Activated naive CD8-positive, alpha-beta T cell treated with anti-CD3 and anti-CD28 coated beads, Interleukin-2, amount 50 U/mL, for 24 hours (primary cell): ENCODE measurements at regions not wholly inside any gene's neighbourhood (a gene's known extent, or its start where the extent isn't known, plus 50 kb on each side); places are given as distances from the start of the nearest gene placed in this dataset.

Experiments used
- ATAC-seq: fragments of 150-1000 bp; cut with Tn5 transposase; one replicate; pipeline ENCODE4 v1.10.0; 2021
- DNase-seq: peaks from one replicate; pipeline ENCODE4 v3.0.0; 2021
- H3K27ac Mint-ChIP-seq: one replicate; pipeline ENCODE4 v1.8.0; 2021; ENCODE audit warnings: mild to moderate bottlenecking, mixed read lengths
- H3K27me3 Mint-ChIP-seq: one replicate; pipeline ENCODE4 v1.8.0; 2021; ENCODE audit warnings: mixed read lengths
- H3K36me3 Mint-ChIP-seq: one replicate; pipeline ENCODE4 v1.8.0; 2021; ENCODE audit warnings: low read depth, mixed read lengths
- H3K4me1 Mint-ChIP-seq: one replicate; pipeline ENCODE4 v1.8.0; 2021; ENCODE audit warnings: mixed read lengths
- H3K4me3 Mint-ChIP-seq: one replicate; pipeline ENCODE4 v1.8.0; 2021; ENCODE audit warnings: mild to moderate bottlenecking, moderate library complexity, mixed read lengths
- H3K9me3 Mint-ChIP-seq: one replicate; pipeline ENCODE4 v1.8.0; 2021; ENCODE audit warnings: mixed read lengths

DNA sequence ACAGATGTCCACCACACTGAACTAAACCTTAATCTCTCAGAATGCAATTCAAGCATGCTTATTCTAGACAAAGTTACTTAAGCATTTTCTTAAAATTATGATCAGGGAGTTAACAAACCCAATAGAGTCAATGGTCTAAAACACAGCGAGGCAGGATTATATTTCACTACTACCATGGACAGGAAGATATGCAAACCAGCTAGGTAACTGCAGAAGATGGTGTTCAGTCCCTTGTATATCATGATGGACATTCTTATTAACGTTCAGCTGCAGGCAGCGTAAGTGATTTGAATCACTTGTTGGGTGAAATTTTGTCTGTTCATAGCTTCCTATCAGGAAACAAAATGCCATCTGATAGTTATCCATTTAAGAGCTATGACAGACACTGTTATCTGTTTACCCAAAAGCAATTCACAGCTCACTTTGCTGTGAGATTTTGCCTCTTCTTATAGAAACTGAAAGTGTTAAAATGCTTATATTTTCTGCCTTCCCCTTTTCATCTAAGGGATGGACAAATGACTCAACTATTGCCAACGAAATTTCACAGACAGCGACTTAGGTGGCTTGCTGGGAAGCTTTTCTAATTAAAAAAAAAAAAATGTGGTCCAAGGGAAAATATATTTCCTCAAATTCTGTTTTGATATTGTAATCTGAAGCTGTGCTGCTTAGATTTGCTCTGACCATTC lies 591.9 kb downstream of the DACH1 start:
- Mint-ChIP-seq H3K36me3 (no peaks in the 10 kb centered on the region), H3K4me1 (no peaks in the 10 kb centered on the region), H3K9me3 (peaks cover 2% of the 10 kb centered on the region), H3K27ac (no peak overlapping the region), H3K27me3 (no peaks in the 10 kb centered on the region), H3K4me3 (no peak overlapping the region)
- DNase-seq (no peak), ATAC-seq (no peak)

DNA sequence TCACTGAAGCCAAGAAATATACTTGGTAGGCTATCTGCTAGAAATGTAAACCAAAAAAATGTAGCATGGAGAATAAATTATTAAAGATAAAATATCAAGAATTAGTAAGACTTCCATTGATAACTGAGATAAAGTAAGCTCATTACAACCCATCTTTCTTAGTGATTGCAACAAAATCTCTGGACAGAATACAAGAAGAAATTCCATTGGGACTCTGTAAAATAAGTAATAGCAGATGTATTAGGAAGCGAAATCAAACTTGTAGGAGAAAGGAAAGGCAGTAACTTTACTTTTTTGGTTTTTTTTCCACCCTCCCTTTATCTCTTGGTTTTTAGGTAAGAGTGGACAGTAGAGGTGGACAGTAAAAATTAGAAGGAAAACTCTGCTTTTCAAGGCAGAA lies 605.7 kb downstream of the DACH1 start:
- no peak for ATAC-seq
- H3K4me3 Mint-ChIP-seq, result no peak overlapping the region

DNA sequence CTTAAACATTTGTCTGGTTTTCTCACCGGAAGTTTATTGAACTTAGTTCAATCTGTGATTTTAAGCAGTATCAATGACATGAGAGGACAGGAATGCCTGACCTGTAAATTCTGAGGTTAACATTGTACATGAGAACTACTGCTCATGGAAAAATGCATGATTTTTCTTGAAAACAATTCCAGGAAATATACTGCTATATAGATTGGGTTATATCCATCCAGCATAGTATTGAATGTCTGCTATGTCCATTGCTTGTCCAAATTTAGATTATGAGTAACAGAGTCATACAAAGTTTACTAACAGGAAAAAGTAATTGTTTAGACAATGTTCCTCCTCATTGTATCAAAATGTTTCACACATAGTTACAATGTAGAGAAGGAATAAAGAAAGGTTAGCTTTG lies 606.8 kb downstream of the DACH1 start:
- H3K27ac Mint-ChIP-seq, result no peak overlapping the region
- no peaks in the 10 kb centered on the region for H3K4me1 Mint-ChIP-seq
- ATAC-seq (no peak), DNase-seq (no peak)
- H3K36me3 Mint-ChIP-seq, result no peaks in the 10 kb centered on the region
- H3K9me3 Mint-ChIP-seq, result peaks cover 3% of the 10 kb centered on the region
- H3K4me3 Mint-ChIP-seq, result no peak overlapping the region
- H3K27me3 Mint-ChIP-seq, result no peaks in the 10 kb centered on the region

More for the DNA sequence above, 605.7 kb downstream of the DACH1 start:
- no peaks in the 10 kb centered on the region for H3K9me3 Mint-ChIP-seq
- no peak overlapping the region for H3K27ac Mint-ChIP-seq
- no peaks in the 10 kb centered on the region for H3K4me1 Mint-ChIP-seq
- DNase-seq, result no peak
- H3K27me3 Mint-ChIP-seq, result no peaks in the 10 kb centered on the region
- H3K36me3 Mint-ChIP-seq, result no peaks in the 10 kb centered on the region

DNA sequence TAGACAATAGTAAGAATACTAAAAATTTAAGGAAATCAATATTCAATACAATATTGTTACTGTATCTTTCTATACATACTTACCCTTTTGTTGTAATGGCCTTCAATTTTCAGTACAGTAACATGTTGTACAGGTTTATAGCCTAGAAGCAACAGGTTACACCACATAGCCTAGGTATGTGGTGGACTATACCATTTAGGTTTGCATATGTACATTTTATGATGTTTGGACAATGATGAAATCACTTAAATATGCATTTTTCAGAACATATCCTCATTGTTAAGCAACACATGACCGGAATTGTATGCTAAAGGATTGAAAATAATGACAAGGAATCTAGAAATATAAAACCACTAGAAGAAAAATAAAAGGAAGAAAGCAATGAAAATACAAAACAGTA lies 611.4 kb downstream of the DACH1 start:
- no peak overlapping the region for H3K4me3 Mint-ChIP-seq
- H3K27me3 Mint-ChIP-seq, result no peaks in the 10 kb centered on the region
- no peaks in the 10 kb centered on the region for H3K36me3 Mint-ChIP-seq
- no peak for ATAC-seq
- no peak for DNase-seq
- no peak overlapping the region for H3K27ac Mint-ChIP-seq
- H3K4me1 Mint-ChIP-seq, result no peaks in the 10 kb centered on the region
- peaks cover 3% of the 10 kb centered on the region for H3K9me3 Mint-ChIP-seq

DNA sequence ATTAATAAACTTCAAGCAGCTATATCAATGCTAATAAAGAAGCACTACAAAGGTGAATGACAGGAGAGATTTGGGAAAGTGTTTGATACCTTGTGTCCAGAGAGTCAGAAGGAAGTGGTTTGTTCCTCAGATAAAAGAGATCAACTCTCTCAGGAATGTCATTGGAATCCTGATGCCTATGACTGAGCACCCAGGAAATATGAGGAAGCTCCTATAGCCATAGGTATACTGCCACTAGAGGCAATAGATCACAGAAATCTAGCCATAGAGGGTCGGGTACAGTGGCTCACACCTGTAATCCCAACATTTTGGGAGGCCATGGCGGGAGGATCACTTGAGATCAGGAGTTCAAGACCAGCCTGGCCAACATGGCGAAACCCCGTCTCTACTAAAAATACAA lies 612.6 kb downstream of the DACH1 start:
- Mint-ChIP-seq H3K9me3 (peaks cover 3% of the 10 kb centered on the region), H3K36me3 (no peaks in the 10 kb centered on the region), H3K4me1 (no peaks in the 10 kb centered on the region), H3K27me3 (no peaks in the 10 kb centered on the region), H3K27ac (no peak overlapping the region), H3K4me3 (no peak overlapping the region)
- ATAC-seq (no peak), DNase-seq (no peak)

- Mint-ChIP-seq H3K27me3 (no peaks in the 10 kb centered on the region), H3K4me3 (no peak overlapping the region), H3K4me1 (no peaks in the 10 kb centered on the region), H3K9me3 (peaks cover 3% of the 10 kb centered on the region), H3K36me3 (no peaks in the 10 kb centered on the region), H3K27ac (no peak overlapping the region)
- ATAC-seq (no peak), DNase-seq (no peak)
These were observed 614.8 kb downstream of the DACH1 start for GRCh38 chr13:71252184-71252704.

GRCh38 chr13:71251292-71251951 lies 615.6 kb downstream of the DACH1 start:
- Mint-ChIP-seq H3K9me3 (peaks cover 3% of the 10 kb centered on the region), H3K4me3 (no peak overlapping the region), H3K36me3 (no peaks in the 10 kb centered on the region), H3K27me3 (no peaks in the 10 kb centered on the region), H3K27ac (no peak overlapping the region), H3K4me1 (no peaks in the 10 kb centered on the region)
- ATAC-seq (no peak), DNase-seq (no peak)

GRCh38 chr13:71249011-71249410 lies 618.0 kb downstream of the DACH1 start:
- no peaks in the 10 kb centered on the region for H3K9me3 Mint-ChIP-seq

DNA sequence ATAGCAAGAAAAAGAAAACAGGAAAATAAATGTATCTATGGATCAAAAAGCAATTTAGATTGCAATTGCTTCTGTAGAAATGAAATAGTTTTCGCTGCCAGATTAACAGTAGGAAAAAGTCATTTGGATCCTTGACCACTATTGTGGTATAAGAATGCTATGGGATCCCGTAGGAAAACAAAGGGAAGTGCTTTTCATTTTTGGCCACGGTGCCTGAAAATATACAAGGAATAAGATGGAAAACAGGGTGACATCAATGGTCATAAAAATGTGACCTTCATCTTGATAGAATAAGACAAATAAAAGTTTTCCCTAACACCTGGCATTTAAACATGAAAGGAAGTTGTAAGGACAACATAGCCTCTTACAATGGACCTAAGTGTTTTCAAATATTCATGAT lies 622.8 kb downstream of the DACH1 start:
- DNase-seq, result no peak
- Mint-ChIP-seq H3K36me3 (no peaks in the 10 kb centered on the region), H3K27ac (no peak overlapping the region), H3K4me3 (no peak overlapping the region), H3K9me3 (no peaks in the 10 kb centered on the region), H3K4me1 (no peaks in the 10 kb centered on the region), H3K27me3 (no peaks in the 10 kb centered on the region)
- ATAC-seq, result no peak

More at GRCh38 chr13:71249011-71249410, 618.0 kb downstream of the DACH1 start:
- Mint-ChIP-seq H3K4me3 (no peak overlapping the region), H3K36me3 (no peaks in the 10 kb centered on the region), H3K4me1 (no peaks in the 10 kb centered on the region), H3K27me3 (no peaks in the 10 kb centered on the region), H3K27ac (no peak overlapping the region)
- ATAC-seq (no peak), DNase-seq (no peak)

- no peaks in the 10 kb centered on the region for H3K9me3 Mint-ChIP-seq
- H3K4me3 Mint-ChIP-seq, result no peak overlapping the region
- H3K27ac Mint-ChIP-seq, result no peak overlapping the region
- ATAC-seq (no peak), DNase-seq (no peak)
- no peaks in the 10 kb centered on the region for H3K36me3 Mint-ChIP-seq
- H3K27me3 Mint-ChIP-seq, result no peaks in the 10 kb centered on the region
- no peaks in the 10 kb centered on the region for H3K4me1 Mint-ChIP-seq
These were observed 624.8 kb downstream of the DACH1 start for GRCh38 chr13:71242201-71242600.

GRCh38 chr13:71240911-71241310 lies 626.1 kb downstream of the DACH1 start:
- no peak overlapping the region for H3K4me3 Mint-ChIP-seq
- H3K27me3 Mint-ChIP-seq, result no peaks in the 10 kb centered on the region
- no peaks in the 10 kb centered on the region for H3K9me3 Mint-ChIP-seq
- no peaks in the 10 kb centered on the region for H3K4me1 Mint-ChIP-seq
- no peak for ATAC-seq
- no peak for DNase-seq
- no peaks in the 10 kb centered on the region for H3K36me3 Mint-ChIP-seq
- H3K27ac Mint-ChIP-seq, result no peak overlapping the region

GRCh38 chr13:71237332-71237731 lies 629.7 kb downstream of the DACH1 start:
- ATAC-seq (no peak), DNase-seq (no peak)
- Mint-ChIP-seq H3K27ac (no peak overlapping the region), H3K36me3 (no peaks in the 10 kb centered on the region), H3K4me3 (no peak overlapping the region), H3K9me3 (peaks cover 4% of the 10 kb centered on the region), H3K27me3 (no peaks in the 10 kb centered on the region), H3K4me1 (no peaks in the 10 kb centered on the region)

- H3K9me3 Mint-ChIP-seq, result peaks cover under 1% of the 10 kb centered on the region
- no peaks in the 10 kb centered on the region for H3K27me3 Mint-ChIP-seq
- H3K4me1 Mint-ChIP-seq, result no peaks in the 10 kb centered on the region
- H3K27ac Mint-ChIP-seq, result no peak overlapping the region
- H3K4me3 Mint-ChIP-seq, result no peak overlapping the region
- ATAC-seq, result no peak
- no peak for DNase-seq
- no peaks in the 10 kb centered on the region for H3K36me3 Mint-ChIP-seq
These were observed 647.1 kb downstream of the DACH1 start for GRCh38 chr13:71219698-71220415.

DNA sequence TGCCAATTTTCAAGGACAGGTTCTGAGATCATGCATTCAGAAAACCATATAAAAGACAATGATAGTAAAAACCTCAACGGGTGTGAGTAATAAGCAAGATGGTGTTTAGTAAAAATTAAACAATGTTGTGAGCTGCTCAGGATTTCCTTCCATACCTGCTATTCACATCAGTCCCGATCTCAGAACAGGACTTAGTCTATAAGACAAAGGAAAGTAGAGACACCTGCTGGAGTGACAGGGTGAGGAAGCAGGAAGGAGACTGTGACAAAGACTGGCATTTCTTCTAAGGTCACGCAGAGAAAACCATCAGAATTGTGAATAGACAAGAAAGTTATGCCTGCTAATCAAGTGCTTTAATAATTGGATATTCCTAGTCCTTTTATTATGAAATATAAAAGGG lies 648.0 kb downstream of the DACH1 start:
- Mint-ChIP-seq H3K36me3 (no peaks in the 10 kb centered on the region), H3K9me3 (peaks cover 6% of the 10 kb centered on the region), H3K4me3 (no peak overlapping the region), H3K4me1 (no peaks in the 10 kb centered on the region), H3K27ac (no peak overlapping the region), H3K27me3 (no peaks in the 10 kb centered on the region)
- DNase-seq, result no peak
- no peak for ATAC-seq

- Mint-ChIP-seq H3K4me1 (no peaks in the 10 kb centered on the region), H3K36me3 (no peaks in the 10 kb centered on the region), H3K4me3 (no peak overlapping the region), H3K27ac (no peak overlapping the region), H3K27me3 (no peaks in the 10 kb centered on the region), H3K9me3 (peaks cover 6% of the 10 kb centered on the region)
- no peak for DNase-seq
- ATAC-seq, result no peak
These were observed 649.2 kb downstream of the DACH1 start for GRCh38 chr13:71217827-71218226.
